BJ (cell line): ENCODE measurements at regions not wholly inside any gene's neighbourhood (a gene's known extent, or its start where the extent isn't known, plus 50 kb on each side); places are given as distances from the start of the nearest gene placed in this dataset.

Source experiments
- CTCF ChIA-PET: fragments of 350-600 bp; formaldehyde crosslinking; extraction: SDS; loops from one replicate; lab custom pipeline; 2021; ENCODE audit warnings: antibody characterized with exemption, inconsistent platforms; lab: Yijun Ruan, JAX
- POLR2A ChIA-PET: fragments of 300-600 bp; sonication (Branson Sonifier 250); formaldehyde crosslinking; extraction: SDS; loops from one replicate; lab custom pipeline; 2021; ENCODE audit warnings: antibody characterized with exemption; lab: Charles Lee
- DNase-seq: peaks from one replicate; pipeline ENCODE4 v3.0.0-alpha.2; 2011; ENCODE audit warnings: low read depth
- H3K27me3 ChIP-seq: 2 replicates; pipeline ENCODE4 v1.6.0; 2011; ENCODE audit warnings: low read length; ENCODE audit not compliant: control insufficient read depth, insufficient read depth
- H3K36me3 ChIP-seq: 2 replicates; pipeline ENCODE4 v1.5.1; 2011; ENCODE audit warnings: low read length; ENCODE audit not compliant: control insufficient read depth, insufficient read depth
- H3K4me3 ChIP-seq: 2 replicates; pipeline ENCODE4 v1.5.1; 2011; ENCODE audit warnings: low read depth, mild to moderate bottlenecking, control low read depth, low read length
- TF ChIP-seq, protein P1 (sequence below): IDR thresholded peaks from 2 replicates; pipeline ENCODE4 v1.5.1; 2011; ENCODE audit warnings: low read depth, mild to moderate bottlenecking, control low read depth, inconsistent platforms, low read length, moderate library complexity; ENCODE audit not compliant: insufficient read depth

- CTCF ChIA-PET: no interaction called here
- TF ChIP-seq, protein P1, sequence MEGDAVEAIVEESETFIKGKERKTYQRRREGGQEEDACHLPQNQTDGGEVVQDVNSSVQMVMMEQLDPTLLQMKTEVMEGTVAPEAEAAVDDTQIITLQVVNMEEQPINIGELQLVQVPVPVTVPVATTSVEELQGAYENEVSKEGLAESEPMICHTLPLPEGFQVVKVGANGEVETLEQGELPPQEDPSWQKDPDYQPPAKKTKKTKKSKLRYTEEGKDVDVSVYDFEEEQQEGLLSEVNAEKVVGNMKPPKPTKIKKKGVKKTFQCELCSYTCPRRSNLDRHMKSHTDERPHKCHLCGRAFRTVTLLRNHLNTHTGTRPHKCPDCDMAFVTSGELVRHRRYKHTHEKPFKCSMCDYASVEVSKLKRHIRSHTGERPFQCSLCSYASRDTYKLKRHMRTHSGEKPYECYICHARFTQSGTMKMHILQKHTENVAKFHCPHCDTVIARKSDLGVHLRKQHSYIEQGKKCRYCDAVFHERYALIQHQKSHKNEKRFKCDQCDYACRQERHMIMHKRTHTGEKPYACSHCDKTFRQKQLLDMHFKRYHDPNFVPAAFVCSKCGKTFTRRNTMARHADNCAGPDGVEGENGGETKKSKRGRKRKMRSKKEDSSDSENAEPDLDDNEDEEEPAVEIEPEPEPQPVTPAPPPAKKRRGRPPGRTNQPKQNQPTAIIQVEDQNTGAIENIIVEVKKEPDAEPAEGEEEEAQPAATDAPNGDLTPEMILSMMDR: no peak
- Histone ChIP-seq H3K36me3 (no peaks in the 10 kb centered on the region), H3K4me3 (no peak overlapping the region), H3K27me3 (no peaks in the 10 kb centered on the region)
- POLR2A ChIA-PET: no interaction called here
- DNase-seq: no peak
These were observed 220.2 kb upstream of the TBX20 start for GRCh38 chr7:35474100-35474499.

DNA sequence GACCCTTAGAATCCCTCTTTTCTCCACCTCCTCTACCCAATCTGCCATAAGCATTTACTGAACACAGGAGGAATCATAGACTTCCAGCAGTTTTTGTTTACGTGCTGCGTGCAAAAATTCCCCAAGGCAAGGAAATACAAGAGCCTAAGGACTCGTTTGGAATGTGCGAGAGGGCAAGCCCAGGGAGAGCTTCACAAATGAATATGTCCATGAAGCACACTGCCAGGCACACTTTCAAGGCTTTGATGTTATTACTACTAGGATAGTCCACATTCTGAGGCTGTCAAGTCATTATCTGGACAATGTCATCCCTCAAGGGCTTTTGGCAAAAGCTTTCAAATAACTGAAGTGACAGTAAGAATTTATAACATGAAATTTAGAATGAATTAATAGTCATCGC lies 214.7 kb upstream of the TBX20 start:
- no peak overlapping the region for H3K4me3 ChIP-seq
- no peaks in the 10 kb centered on the region for H3K27me3 ChIP-seq
- POLR2A ChIA-PET: no interaction called here
- CTCF ChIA-PET: no interaction called here
- no peaks in the 10 kb centered on the region for H3K36me3 ChIP-seq
- TF ChIP-seq, protein P1: no peak
- DNase-seq: no peak

DNA sequence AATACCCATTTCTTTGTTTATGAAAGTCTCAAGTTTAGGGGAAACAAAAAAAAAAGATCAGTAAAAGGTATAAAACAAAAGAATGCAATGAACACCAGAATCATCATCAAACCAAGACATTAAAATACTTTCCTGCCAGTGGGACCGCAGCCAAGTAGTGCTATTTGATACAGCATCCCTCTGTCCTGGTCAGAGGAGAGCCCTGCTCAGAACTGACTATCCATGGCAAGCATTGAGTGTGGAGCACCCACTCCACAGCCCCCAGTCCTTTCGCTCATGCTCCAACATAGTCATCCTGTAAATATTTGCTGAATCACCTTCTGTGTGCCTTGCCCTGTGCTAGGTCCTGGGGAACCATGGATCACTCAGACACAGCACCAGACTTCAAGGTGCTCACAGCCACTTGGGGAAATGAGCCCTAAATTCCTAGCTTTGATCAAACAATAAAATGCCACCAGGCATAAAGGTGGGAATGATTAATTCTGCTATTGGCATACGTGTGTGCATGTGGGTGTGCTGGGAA lies 213.6 kb upstream of the TBX20 start:
- POLR2A ChIA-PET: no interaction called here
- TF ChIP-seq, protein P1: no peak
- DNase-seq: no peak
- no peaks in the 10 kb centered on the region for H3K36me3 ChIP-seq
- H3K4me3 ChIP-seq: no peak overlapping the region
- CTCF ChIA-PET: no interaction called here
- no peaks in the 10 kb centered on the region for H3K27me3 ChIP-seq

- ChIA-PET POLR2A (no interaction called here), CTCF (no interaction called here)
- Histone ChIP-seq H3K36me3 (no peaks in the 10 kb centered on the region), H3K27me3 (no peaks in the 10 kb centered on the region), H3K4me3 (no peak overlapping the region)
- TF ChIP-seq, protein P1: no peak
- DNase-seq: no peak
These were observed 212.0 kb upstream of the TBX20 start for GRCh38 chr7:35465791-35466336.

DNA sequence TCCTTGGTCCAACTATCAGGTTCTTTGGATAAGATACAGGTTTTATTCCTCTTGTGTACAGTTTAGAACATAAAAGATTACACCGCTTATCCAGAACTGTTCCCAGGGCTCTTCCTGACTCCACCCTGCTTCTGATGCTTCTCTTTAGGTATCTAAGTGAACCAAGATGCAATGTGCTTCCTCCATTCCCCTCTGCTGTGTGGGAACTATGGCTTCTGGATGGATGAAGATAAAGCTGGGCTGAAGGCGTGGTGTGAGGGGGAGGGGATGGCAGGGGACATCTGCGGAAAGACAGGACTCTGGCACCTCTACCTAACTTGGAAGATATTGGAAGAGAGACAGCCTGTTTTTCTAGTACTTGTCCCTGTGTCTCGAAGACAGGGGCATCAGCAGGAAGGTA lies 209.9 kb upstream of the TBX20 start:
- TF ChIP-seq, protein P1: no peak
- no peak overlapping the region for H3K4me3 ChIP-seq
- CTCF ChIA-PET: no interaction called here
- DNase-seq: no peak
- H3K27me3 ChIP-seq: no peaks in the 10 kb centered on the region
- H3K36me3 ChIP-seq: no peaks in the 10 kb centered on the region
- POLR2A ChIA-PET: no interaction called here
